ENCODE measurements at regions not wholly inside any gene's neighbourhood (a gene's known extent, or its start where the extent isn't known, plus 50 kb on each side); places are given as distances from the start of the nearest gene placed in this dataset.
"Not testable (repeated sequence)": the region's sequence is repeated elsewhere in the genome, so short reads cannot be mapped to it uniquely, and the experiment has no call there.

DNA sequence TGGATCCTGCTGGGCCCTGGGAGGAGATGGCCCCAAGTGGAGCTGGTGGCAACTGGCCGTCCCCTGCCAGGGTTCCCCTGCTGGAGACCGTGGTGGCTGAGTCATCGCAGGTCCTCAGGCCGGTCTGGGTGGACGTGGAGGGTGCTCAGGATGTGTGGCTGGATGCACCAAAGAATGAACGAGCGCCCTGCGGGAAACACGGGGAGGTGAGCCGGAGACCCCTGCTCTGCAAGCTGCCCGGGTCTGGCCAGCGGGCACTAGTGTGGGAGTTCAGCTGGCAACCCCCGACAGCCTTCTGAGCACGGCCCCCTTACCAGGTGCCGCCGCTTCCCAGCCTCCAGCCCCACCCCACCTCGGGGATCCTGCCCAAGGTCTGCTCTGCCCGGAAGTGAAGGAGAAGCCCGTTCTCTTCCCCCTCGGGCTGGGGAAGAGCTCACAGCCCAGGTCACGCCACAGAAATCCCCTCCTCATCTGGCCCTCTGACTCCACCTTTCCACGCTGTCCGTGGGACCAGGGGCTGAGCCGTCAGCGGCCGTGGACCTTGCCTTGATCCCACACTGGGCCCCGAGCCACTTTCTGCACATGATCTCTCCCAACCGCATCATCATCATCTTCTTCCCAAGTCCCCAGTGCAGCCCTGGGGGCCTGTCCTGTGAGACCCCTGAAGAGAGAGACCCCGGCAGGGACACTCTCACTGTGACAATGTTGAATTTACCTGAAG, 165.5 kb downstream of the KIF26A start:
- no peak for DNase-seq (ENCODE audit: low read depth in 1 of 2, low spot score in 1 of 2)

DNA sequence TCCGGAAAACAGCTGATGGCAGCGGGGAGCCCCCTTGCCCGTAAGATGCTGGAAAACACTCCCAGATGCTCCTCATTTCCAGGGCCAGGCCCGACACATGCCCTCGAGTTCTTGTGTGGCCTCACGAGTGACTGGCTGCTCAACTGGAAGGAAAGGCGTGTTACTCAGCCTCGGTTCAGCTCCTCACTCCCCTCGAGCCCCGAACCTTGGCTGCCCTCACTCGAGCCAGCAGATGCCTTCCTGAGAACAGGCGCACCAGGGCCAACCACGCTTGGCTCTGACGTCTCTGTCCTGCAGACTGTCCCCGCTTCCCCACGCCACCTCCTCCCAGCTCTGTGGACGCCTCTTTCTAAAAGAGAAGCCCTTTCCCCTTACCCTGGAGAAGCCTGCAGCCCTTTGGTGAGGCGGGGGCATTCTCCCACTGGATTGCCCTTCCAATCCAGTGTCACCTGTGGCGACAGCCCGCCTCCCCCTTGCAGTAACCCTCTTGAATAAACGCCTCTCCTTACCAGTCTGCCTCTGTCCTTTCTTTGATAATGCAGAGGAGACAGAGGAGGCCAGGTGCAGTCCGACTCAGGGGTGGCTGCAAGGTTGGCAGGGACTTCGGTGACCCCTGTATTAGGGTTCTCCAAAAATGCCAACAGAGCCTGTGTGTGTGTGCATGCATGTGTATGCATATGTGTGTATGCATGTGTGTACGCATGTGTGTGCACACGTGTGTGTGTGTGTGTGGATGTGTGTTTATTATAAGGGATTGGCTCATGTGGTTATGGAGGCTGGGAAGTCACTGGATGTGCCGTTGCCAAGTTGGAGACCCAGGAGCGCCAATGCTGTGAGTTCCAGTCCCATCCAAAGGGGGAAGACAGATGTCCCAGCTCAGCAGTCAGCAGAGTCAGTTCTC, 166.3 kb downstream of the KIF26A start:
- no peak for DNase-seq (ENCODE audit: low read depth in 1 of 2, low spot score in 1 of 2)

DNA sequence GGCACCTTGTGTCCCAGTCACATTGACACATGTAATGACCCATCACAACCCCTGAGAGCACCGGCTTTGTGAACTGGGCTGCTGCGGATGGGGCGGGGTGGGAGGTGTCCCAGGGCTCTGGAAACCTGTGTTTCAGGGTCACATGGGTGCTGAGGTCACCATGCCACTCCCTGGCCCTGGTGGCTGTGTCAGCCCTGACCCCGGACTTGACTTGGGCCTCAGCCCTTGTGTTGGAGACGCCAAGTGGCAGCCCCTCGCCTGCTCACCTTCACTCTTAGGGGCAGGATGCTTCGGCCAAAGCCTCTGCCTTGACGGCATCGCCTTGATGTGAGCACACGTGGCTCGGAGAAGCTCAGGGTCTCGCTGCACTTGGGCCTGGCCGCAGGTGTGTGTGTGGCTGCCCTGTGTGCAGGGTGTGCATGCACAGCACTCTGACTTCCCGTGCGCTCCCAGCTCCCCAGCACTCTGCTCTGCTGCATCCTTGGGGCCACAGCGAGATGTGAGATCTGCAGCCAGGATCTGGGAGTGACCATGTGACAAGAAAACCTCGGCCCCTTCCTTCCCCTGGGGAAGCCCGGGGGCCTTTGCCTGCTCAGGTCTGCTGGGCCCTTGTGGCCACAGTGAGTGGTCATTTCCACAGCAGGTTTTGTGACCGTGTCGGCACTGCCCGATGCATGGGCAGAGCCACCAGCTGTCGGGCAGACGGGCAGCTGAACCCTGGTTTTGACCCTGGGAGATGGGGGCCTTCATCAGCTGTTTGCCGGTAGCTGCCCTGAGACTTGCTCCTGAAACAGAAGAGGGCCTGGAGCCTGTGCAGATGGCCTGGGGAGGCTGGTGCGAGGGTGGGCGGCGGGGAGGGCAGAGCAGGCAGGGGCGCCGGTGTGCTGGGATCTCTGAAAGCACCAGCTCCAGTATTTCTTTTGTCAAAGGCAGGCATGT, 167.4 kb downstream of the KIF26A start:
- DNase-seq (ENCODE audit: low read depth in 1 of 2, low spot score in 1 of 2): no peak

DNA sequence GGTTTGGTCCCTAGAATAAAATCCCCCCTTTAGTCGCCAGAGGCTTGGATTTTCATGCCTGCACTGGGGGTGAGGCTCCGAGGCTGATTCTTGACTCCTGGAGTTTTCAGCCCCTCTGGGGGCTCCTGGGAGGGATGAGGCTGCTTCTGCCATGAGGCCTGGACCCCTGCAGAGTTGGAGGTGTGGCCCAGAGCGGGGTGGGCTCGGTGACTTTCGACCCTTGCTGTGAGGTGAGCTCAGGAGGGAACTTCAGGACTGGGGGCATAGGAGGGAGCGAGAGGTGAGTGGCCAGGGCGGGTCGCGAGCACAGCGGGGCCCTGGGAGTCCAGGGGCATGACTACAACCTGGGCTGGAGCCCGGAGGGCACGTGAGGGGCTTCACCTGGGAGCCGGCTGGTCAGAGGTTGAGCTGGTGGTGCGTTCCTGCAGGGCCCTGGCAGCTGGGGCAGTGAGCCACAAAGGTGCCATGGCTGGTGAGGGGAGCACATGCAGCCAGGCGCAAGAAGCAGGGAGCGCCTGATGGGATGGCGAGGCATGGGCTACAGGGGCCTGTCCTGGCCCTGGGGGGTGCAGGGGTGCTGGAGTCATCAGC, 168.2 kb downstream of the KIF26A start:
- DNase-seq (ENCODE audit: low read depth in 1 of 2, low spot score in 1 of 2): no peak

DNA sequence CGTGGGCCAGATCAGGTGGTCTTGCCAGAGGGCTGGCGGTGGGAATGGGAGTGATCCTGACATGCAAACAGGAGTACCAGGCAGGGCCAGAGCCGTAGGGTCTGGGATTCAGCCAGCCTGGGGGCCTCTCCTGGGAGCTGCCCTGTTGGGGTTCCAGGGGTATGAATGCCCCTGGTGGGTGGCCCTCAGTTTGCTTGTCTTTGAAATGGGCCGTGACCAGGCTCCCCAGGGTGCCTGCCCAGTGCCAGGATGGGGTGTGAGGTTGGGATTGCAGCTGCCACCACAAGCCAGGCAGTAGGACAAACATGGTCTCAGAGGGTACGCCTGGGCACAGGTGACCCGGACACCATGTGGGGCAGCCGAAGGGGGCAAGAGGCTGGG, 168.8 kb downstream of the KIF26A start:
- no peak for DNase-seq (ENCODE audit: low read depth in 1 of 2, low spot score in 1 of 2)

DNA sequence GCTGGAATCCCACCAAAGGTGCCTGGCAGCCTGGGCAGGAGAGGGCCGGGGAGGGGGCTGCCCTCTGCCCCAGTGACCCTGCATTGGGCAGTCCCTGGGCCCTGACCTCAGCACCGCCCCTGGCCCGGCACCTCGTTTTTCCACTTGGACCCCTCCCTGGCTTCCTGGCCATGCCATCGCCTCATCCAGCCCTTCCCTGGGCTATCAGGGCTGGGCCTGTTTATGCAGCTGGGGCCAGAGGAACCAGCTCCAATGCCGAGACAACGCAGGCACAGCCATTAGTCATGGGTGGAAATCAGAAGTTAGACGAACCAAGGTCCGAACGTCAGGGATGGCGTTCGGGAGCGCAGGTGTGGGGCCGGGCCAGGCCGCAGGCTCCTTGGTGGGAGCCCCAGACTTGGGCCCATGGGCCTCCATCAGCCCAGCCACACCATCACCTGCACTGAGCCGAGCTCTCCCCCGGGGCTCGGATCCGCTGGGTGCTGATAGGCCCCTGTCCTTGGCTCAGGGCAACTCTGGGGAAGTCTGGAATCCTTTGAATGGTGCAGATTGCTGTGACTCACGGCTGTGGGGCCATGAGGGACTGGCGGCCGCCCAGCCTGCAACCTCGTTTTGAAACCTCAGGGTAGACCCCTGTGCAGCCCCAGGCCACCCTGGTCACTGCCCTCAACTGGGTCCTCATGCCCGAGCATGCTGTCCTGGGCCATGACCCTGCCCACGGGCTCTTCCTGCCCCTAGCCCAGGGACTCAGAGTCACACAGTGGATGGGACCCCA, 169.4 kb downstream of the KIF26A start:
- DNase-seq (ENCODE audit: low read depth in 1 of 2, low spot score in 1 of 2): no peak

DNA sequence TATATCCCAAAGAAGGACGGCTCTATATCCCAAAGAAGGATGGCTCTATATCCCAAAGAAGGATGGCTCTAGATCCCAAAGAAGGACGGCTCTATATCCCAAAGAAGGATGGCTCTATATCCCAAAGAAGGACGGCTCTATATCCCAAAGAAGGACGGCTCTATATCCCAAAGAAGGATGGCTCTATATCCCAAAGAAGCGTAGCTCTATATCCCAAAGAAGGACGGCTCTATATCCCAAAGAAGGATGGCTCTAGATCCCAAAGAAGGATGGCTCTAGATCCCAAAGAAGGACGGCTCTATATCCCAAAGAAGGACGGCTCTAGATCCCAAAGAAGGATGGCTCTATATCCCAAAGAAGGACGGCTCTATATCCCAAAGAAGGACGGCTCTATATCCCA, 170.1 kb downstream of the KIF26A start:
- not testable (repeated sequence) for DNase-seq (ENCODE audit: low read depth in 1 of 2, low spot score in 1 of 2)

DNA sequence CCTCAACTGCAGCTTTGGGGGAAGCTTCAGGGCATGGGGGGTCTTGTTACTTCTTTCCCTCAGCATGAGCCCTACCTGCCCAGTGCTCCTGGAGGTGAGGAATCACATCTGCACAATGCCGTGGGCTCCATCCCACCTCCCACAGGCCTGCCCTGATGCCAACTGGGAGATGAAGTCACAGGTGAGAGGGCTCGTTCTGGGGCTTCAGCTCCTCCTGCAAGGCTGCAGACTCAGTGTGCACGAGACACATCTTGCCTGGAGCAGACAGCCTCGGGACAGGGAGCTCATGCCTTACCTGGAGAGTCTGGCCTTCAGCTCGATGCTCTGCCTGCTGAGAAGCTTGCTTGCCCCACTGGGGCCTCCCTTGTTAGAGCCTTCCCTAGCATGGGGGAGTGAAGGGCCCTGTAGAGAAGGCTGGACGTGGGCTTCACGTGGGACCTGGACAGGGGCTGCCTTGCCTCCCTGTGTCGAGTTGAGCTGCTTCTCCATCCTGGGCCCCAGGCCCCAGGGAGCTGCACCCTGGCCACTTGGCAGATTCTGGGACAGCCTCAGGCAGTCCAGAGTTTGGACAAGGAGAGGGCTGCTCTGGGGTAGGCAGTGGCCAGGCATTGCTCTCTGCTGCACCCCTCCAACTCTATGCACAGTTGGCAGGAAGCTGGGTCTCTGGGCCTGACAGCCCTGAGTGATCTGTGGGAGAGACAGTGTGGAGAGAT, 171.4 kb downstream of the KIF26A start:
- no peak for DNase-seq (ENCODE audit: low read depth in 1 of 2, low spot score in 1 of 2)

DNA sequence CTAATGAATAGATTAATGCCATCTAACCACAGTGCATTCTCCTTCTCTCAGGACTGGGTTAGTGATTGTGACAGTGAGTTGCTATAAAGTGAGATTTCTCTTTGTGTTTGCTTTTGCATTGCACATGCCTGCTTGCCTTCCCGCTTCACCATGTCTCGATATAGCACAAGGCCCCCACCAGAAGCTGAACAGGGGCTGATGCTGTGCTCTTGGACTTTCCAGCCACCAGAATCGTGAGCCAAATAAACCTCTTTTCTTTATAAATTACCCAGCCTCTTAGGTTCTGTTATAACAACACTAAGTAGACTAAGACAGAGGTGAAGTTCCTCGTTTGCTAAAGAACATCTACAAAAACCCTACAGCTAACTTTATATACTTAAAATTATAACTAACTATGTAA, 173.0 kb downstream of the KIF26A start:
- no peak for DNase-seq (ENCODE audit: low read depth in 1 of 2, low spot score in 1 of 2)

DNA sequence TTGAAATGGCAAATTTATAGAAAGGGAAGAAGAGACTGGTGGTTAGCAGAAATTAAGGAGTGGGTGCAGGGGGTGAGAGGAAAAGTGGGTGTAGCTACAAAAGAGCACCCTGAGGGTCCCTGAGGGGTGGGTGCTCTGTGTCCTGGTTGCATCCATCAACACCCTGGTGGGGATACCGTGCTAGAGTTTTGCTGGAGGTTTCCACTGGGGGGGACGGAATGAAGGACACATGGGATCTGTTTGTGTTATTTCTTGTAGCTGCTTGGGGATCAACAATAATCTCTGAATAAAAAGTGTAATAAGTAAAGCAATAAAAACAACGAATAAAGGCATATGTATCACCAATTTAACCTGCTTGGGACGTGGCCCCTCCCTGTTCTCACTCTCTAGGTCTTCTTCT, 175.3 kb downstream of the KIF26A start:
- no peak for DNase-seq (ENCODE audit: low read depth in 1 of 2, low spot score in 1 of 2)

DNA sequence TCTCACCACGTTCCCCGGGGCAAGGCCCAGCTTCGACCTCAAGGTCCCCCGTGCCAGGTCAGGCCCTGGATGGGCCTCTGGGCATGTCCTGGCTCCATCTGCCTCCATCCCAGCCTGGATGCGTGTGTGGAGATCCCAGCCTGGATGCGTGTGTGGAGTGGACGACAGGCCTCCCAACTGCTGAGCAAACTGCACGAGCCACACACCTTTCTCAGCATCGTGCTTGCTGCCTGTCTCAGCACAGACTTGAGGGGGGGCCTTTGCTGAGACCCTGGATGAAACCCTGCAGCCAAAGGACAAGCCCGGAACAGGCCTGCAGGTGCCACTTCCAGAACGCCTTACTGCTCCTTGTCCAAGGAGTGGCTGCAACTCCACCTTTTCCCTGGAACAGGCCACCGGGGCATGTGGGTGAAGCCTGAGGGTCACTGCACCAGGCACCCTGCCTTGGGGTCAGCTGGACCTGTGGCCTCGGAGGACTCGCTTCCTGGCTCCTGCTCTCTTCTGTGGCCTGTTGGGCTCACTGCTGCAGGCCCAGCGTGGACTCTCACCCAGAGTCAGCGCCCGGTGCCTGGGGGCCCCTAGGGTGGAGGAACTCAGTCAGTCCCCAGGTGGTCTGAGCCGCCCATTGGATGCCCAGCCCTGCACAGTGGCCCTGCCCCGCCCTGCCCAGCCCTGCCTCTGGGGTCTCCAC, 176.0 kb downstream of the KIF26A start:
- no peak for DNase-seq (ENCODE audit: low read depth in 1 of 2, low spot score in 1 of 2)

DNA sequence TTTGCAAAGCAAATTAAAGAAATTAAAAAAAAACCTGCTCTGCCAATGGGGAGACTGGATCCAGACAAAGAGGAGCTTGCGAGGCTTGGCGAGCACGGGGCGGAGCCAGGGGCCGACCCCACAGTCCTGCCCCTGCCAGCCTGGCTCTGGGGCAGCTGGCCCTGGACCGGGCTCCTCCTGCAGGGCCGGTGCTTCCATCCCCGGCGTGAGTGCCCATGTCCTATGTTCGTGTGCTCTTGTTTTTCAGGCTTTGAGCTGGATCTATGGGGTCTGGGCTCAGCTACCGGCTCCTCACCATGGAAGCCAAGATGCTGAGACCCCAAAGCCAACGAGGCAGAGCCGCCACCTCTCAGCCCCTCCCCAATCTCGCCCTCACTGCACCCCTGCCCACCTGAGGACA, 176.8 kb downstream of the KIF26A start:
- no peak for DNase-seq (ENCODE audit: low read depth in 1 of 2, low spot score in 1 of 2)

DNA sequence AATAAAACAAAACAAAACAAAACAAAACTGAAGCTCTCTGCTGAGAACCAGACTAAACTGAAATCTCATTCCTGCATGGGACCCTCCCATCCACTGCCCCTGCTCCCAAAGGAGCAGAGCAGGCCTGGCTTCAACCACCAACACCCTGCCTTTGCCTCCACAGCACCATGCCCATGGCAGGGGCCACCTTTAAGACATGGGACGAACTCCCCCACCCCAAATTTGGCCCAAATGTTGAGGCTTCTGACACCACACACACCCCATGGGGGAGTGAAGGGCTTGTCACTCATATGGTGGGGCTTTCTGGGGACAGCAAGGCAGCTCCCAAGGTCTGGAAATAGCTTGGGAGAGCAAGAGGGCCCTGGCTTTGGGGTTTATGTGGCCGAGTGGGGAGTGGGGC, 177.2 kb downstream of the KIF26A start:
- DNase-seq (ENCODE audit: low read depth in 1 of 2, low spot score in 1 of 2): no peak

DNA sequence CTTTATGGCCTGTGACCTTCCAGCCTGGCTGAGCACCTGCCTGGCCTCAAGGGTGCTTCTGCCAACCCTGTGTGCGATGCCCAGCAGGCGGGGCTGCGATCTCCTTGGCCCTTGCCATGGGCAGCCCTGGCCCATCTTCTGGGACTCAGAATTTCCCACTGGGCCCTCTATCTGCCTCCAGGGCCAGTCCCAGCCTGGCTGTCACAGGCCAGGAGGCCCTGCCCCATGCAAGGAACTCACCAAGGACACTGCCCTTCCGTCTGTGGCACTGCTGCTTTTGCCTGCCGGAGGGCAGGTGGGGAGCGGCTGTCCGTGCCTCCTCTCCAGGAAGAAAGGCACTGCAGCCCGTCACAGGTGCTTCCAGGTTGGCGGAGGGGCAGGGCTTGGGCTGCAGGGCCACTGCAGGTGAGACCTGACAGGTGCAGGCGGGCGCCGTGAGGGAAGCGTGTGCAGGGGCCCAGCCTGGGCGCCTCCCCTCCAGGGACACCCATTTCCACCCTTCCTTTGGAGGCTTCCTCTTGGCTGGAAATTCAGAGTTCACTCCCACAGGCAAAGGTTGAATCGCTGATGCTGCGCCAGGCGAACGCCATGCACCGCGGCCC, 177.8 kb downstream of the KIF26A start:
- DNase-seq (ENCODE audit: low read depth in 1 of 2, low spot score in 1 of 2): no peak

DNA sequence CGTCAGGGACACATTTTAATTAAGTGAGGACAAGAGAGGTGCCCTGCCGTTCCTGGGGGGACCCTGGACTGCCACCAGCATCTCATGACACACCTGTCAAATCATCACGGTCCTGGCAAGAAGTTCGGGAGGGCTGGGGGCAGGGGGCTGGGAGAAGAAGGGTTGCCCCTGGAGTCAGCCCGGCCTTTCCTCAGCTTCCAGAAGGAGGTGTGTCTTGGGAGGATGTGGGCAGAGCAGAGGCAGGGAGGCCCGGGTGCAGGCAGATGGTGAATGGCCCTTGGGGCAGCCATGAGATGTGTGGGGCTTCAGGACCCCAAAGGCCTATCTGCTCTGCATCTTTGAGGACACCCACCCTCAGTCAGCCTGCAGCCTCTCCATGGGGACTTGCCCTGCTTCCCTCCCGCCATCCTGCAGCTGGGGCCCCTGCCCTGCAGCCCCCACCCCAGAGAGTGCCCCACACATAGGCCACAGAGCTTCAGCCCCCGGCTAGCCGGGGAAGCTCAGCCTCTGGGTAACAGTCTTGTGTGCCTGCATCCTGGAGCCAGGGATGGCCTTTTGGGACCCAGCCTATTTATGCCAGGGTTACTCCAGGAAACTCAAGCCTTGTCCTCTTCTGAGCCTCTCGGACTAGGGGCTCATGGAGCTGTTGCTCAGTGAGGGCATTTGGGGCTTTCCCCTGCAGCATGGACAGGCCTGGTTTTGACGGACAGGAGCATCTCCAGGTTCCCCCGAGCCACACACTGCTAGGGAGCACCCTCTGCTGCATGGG, 178.5 kb downstream of the KIF26A start:
- no peak for DNase-seq (ENCODE audit: low read depth in 1 of 2, low spot score in 1 of 2)

DNA sequence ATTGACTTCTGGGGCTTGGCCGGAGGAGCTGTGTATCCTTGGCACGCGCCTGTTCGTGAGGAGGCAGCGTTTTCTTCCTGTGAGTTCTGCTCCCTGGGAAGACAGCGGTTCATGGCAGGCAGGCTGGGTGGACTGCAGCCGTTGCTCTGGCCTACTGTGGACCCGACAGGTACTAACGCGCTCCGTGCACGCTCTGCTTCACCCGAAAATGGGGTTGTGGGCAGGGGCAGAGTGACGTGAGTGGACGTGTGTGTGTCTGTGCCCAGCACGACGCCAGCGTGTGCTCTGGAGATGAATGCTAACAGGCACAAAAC, 179.1 kb downstream of the KIF26A start:
- DNase-seq (ENCODE audit: low read depth in 1 of 2, low spot score in 1 of 2): no peak

DNA sequence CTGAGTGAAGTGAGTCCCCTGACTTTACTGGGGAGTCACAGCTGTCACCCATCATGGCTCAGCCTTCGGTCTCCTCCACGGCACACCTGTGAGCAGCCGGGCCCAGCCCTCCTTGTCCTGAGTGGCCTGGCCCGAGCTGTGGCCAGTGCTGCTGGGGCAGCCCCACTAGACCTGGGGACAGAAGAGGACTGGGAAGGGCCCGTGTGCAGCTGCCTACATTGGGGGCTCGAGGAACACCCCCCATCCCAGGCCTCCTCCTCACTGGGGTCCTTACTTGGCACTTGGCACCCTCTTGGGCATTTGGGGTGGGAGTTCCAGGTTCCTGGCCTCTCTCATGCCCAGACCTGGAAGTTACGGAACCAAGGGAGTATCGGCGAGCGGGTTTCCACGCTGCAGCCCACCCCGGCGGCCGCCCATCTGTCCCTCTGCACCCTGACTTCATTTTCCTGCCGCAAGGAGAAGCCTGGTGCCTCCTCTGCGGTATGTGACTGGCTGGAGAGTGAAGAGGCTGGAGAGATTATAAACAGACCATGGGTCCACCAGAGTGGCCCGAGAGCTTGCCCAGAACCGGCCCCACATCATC, 179.7 kb downstream of the KIF26A start:
- no peak for DNase-seq (ENCODE audit: low read depth in 1 of 2, low spot score in 1 of 2)
